ENCODE measurements at regions not wholly inside any gene's neighbourhood (a gene's known extent, or its start where the extent isn't known, plus 50 kb on each side); places are given as distances from the start of the nearest gene placed in this dataset.

- TF ChIP-seq CTCF (IDR thresholded peaks at IDR 0.05; ENCODE audit: control extremely low read depth in 1 of 3, insufficient read depth in 1 of 3, low read depth in 1 of 3, low read length in 3 of 3) = no peak
- no peak for TF ChIP-seq RNF2 (IDR thresholded peaks at IDR 0.05; ENCODE audit: borderline replicate concordance, low read depth, low read length, missing control alignments, poor library complexity, severe bottlenecking)
- TF ChIP-seq MAX (IDR thresholded peaks at IDR 0.05) = no peak
- no peak for TF ChIP-seq POLR2AphosphoS5 (IDR thresholded peaks at IDR 0.05; ENCODE audit: low read depth, low read length)
- no peak for TF ChIP-seq CHD2 (IDR thresholded peaks at IDR 0.05; ENCODE audit: low read length)
- TF ChIP-seq EP300 (IDR thresholded peaks at IDR 0.05; ENCODE audit: borderline replicate concordance in 1 of 2, low read depth in 2 of 2, low read length in 2 of 2) = no peak
- TF ChIP-seq EGR1 (IDR thresholded peaks at IDR 0.05; ENCODE audit: borderline replicate concordance, low read depth, low read length) = no peak
- no peak for TF ChIP-seq EZH2 (IDR thresholded peaks at IDR 0.05; ENCODE audit: low read depth, low read length, severe bottlenecking)
Observed at GRCh38 chr1:221994274-221994698, 252.4 kb upstream of the DUSP10 start.

Measured in H1 (cell line).